ENCODE measurements at regions not wholly inside any gene's neighbourhood (a gene's known extent, or its start where the extent isn't known, plus 50 kb on each side); places are given as distances from the start of the nearest gene placed in this dataset.
"Not testable (repeated sequence)": the region's sequence is repeated elsewhere in the genome, so short reads cannot be mapped to it uniquely, and the experiment has no call there.

DNA sequence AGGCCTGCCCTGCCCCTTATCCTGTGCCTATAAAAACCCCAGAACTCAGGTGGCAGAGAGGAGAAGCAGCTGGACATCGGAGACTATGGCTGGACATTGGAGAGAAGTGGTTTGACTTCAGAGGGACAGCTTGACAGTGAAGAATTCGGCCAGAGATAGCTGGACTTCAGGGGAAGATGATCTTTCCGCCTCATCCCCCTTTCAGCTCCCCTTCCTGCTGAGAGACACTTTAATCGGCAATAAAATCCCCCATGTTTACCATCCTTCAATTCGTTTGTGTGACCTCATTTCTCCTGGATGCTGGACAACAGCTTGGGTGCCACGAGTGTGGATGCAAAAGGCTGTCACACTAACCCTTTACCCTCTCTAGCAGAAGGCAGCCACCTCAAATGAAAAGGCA, 134.1 kb upstream of the TUT7 start:
- no peak for DNase-seq (ENCODE audit: low spot score)

DNA sequence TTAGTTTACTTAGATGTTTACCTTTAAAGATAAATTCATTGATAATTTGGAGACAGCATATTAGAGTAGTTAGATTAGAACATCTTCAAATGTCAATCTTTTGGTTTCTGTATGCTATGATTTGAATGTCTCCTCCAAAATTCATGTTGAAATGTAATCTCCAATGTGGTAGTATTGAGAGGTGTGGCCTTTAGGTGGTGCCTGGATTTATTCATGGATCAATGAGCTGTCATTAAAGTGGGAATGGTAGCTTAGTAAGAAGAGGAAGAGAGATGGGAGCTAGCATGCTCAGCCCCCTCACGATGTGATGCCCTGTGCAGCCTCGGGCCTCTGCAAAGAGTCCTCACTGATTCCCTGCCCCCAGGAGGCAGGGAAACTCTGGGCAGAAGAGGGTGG, 133.6 kb upstream of the TUT7 start:
- no peak for DNase-seq (ENCODE audit: low spot score)

DNA sequence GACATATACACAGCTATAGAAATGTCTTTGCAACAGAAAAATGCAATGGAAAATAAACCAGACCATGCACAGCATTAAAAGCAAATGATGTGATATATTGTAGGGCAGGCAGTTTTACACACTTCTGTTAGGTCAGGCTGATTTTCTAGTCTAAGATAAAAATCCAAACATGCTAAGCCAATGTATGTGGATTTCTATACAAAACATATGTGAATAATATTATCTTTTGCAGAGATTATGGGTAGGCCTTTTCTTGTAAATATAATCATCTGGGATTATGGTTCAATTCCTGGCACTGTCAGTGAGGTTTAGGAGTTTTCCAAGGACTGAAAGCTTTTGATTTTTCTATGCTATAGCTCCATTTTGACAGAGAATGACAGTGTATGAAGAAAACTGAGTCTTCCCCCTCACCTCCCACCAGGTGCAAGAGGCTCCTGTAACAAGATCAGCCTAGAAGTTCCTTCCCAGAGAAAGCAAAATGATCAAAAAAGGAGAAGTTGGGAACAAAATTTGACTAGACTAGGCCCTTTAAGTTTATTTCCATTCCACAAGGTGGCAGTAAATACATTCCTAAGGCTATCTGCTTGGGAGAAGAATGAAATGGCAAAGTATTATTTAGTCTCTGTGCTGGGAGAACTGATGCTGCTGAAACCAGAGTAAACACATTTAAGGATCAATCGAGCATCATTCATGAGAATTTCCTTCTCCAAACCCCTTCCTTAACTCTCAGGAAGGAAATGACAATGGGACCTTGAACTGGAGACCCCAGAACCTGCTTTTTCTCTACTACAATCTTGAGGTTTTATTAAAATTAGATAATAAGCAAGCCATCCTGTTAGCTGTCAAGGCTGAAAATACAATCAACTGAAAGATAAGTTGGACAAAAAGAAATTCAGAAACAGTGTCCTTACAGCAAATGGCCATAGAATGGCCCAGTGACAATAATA, 133.0 kb upstream of the TUT7 start:
- DNase-seq (ENCODE audit: low spot score): peak; percentile 78

DNA sequence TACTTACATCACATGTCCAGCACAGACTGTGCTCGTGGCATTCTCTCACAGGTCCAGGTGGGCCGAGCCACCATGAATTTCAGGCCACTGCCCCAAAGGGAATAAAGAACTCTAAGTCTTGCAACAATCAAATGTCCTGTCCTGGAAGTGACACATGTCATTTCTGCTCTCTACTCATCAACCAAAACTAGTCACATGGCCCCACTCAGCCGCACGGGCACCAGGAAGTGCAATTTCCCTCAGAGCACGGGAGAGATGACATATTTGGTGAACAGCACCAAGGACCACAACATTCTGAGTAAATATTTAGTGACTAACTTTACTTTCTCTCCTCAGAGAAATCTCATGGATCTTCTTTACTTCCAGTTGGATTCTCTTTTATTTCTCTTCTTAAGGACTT, 131.1 kb upstream of the TUT7 start:
- no peak for DNase-seq (ENCODE audit: low spot score)

DNA sequence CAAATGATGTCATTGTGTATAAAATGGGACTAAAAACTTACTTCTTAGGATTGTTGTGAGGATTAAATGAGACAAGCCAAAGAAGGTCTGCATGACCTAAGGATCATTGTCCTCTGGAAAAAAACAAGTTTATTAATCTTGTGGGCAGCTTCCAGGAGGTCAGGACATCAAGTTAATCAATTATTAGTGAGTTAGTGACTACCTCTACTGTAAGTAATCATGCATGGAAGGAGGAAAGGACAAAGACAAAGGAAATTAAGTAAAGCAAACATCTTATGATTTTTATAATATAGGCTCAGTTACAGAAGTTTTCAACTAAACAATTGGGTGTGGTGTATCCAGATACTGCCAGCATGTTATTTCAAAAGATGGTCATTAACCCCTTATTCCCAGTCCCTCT, 129.3 kb upstream of the TUT7 start:
- no peak for DNase-seq (ENCODE audit: low spot score)

DNA sequence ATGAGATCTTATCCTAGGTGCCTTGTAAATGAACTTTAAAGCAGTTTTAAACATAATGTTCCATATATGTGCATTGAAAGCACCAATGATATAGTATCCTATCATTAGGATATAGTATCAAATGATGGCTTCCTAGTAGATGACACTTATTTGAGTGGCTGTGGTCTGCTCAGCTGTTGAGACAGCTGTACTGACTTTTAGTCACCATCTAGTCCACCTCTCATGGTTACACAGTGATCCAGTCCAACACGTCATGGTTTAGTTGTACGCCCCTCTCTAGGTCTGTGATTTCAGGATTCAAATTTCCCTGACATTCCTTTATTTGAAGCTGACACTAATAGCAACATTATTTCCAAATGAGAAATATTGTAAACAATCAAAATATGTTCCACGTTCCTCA, 127.3 kb upstream of the TUT7 start:
- no peak for DNase-seq (ENCODE audit: low spot score)

DNA sequence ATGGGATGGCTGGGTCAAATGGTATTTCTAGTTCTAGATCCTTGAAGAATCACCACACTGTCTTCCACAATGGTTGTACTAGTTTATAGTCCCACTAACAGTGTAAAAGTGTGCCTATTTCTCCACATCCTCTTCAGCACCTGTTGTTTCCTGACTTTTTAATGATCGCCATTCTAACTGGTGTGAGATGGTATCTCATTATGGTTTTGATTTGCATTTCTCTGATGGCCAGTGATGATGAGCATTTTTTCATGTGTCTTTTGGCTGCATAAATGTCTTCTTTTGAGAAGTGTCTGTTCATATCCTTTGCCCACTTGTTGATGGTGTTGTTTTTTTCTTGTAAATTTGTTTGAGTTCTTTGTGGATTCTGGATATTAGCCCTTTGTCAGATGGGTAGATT, 121.0 kb upstream of the TUT7 start:
- not testable (repeated sequence) for DNase-seq (ENCODE audit: low spot score)

DNA sequence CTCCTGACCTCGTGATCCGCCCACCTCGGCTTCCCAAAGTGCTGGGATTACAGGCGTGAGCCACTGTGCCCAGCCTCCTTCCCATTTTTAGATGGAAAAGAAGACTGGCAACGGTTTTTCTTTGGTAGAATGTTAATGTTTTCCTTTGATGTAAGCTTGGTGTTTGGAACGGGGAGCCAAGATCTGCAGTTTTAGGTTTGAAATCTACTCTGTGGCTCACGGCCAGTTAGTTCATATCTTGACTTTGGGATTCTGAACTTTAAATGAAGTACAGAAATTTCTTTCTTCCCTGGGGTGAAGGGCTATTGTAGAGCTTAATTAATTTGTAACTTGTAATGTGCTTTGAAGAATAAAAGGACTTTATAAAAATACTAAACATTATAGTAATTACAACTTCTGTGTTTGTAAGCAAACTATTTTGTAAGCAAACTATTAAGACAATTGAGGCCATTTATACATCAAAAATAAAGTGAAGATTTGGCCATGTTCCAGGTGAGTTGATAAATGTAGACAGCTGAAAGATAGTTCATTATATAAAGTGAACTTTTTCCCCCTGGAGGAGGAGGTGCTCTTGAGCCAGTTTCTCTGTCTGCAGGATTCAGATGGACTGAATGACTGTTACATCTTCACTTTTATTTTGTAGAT, 117.1 kb upstream of the TUT7 start:
- no peak for DNase-seq (ENCODE audit: low spot score)

DNA sequence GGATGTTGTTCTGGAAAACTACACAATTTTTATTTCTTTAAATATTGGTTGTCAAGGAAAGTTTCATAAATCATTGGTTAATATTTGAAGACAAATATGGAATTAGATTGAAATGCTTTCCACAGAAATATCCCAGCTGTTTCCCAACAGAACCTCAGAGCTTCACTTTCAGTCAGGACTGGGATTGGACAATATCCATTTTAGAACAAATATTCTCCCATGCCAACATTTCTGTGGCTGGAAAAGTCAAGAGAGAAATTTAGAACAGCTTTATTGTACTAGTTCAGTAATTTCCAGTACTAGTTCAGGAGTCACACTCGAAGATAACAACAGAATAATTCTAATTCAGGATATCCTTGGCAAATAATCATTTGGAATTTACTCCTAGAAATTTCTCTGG, 116.1 kb upstream of the TUT7 start:
- no peak for DNase-seq (ENCODE audit: low spot score)

DNA sequence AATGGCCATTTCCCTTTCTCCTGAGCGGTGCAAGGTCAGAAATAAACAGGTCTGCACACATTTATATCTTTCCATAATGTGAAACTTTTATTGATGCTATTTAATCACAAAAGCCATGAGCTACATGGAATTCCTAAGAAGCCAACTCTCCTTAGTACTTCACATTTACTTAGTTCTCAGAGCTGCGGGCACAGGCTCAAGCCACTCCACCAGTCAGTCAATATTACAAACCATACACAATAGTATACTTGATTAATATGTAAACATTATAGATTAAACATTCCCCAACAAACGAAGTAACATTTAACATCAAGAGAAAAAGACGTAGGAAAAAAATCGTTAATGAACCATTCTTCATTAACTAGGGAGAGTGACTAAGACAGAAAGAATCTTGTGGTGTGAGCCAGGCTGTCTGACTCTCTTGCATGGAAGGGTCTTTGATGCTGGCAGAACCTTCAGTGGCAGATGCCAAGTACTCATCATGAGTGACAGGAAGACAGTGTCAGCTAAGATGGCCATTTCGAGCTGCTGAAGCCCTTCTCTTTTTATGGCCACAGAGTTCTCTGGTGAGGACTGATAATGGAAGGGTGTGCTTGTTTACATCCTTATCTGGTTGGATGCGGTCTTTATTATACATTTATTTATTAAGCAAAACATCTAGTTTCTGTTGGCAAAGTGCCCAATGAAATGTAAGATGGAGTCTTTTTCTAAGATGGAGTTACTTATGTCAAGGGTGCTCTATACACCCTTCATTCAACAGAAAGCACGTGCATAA, 115.5 kb upstream of the TUT7 start:
- DNase-seq (ENCODE audit: low spot score): no peak

DNA sequence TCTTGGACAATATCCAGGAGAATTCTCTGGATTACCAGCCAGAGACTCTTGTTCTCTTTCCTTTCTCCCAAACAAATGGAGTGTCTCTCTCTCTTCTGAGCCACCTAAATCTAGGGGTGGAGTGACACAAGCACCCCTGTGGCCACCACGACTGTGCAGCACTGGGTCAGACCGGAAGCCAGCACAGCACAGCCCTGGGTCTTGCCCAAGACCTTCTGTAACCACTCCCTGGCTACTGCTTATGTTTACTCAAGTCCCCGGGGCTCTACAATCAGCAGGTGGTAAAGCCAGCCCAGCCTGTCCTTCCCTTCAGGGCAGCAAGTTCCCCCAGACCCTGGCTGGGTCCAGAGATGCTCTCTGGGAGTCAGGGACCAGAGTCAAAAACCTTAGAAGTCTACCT, 110.0 kb upstream of the TUT7 start:
- DNase-seq (ENCODE audit: low spot score): no peak

DNA sequence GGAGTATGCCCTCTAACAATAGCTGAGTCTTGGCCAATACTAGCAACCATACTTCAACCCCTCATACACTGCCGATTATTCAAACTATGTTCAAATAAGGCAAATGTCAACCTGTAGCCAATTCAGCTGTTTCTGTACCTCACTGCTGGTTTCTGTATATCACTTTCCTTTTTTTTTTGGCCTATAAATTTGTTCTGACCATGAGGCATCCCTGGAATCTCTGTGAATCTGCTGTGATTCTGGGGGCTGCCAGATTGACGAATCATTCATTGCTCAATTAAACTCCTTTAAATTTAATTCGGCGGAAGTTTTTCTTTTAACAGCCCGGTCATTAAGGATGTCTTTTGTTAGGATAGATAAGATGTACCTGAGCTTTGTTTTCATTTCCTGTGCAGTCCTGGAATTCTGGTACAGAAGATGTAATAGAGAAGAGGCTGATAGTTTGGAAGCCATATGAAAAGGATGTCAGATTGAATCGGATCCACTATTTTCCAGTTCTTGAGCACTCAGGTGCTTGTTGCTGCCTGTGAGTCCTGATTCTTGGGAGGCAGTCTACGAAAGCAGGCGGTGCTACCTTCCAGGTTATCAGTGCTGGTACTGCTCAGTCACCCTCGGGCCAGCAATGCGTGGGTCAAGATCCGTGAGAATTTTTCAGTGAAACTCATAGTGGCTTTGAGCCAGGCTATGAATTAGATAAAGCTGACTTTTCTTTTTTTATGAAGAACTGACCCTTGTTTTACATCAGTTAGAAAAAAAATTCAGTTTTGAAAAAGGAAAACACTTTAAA, 106.2 kb upstream of the TUT7 start:
- DNase-seq (ENCODE audit: low spot score): no peak

DNA sequence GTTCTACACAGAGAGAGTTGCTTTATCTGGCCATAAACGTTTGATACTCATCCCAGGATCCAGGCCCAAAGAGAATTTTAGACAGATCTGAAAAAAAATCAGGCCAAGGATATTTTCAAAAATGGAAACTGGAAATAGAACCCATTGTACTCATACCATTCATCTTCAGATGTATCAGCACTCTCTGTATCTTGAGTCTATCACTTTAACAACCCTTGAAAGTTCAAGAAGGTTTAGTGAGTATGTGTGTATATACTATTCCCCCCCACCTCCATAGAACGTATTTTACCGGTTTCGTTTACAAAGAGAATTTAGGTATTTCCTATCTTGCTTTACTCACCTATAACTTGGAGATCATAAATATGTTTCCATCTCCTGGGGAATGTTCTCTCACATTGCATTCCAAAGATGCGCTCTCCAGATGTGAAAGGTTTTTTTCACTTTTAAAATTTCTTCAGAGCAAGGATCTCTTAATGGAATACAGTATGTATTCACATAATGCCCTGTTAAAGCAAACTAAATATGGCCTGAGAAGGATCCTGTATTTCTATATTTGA, 105.5 kb upstream of the TUT7 start:
- no peak for DNase-seq (ENCODE audit: low spot score)

DNA sequence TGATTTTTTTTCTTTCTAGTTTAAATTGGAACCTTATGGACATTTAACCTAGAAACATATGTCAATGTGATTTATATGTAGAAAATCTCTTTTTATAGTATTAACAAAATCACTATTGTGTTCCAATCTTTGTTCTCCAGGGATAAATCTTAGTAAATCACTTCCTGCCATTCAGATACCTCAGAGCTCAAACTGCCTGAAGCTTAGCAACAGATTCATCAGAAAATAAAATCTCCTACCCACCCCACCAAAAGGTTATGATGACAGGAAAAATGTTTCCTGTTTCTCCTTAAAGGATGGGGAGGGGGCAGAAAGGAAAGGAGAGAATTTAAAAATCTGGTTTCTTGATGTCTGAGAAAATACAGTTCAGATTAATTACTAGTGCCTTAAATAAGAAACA, 105.0 kb upstream of the TUT7 start:
- no peak for DNase-seq (ENCODE audit: low spot score)

DNA sequence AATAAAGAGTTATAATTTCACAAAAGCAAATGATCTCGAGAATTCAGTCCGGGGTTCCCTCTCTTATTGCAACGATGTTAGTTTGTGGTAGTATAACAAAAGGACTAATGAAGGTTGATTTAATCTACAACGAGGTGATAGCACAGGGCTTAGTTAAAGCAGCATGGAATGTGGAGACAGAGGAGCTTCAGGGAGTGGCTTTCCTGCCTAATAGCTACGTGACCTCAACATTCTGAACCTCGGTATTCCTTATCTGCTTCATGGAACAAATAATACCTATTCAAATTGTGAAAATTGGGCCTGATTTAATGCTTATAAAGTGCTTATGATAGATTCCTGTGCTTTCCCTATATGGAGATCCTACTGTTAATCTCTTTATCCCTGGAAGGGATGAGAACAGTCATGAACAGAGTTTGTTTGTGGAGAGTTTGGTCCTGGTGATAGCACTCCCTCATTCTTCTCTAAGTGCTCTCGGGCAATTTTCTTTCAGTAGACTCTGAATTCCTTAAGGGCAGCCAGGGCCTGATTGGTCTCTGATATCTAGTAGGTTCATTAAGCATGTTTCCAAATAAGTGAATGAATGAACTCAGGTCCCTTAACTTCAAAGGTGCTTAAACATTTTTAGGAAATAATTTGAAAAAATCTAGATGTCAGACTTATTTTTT, 104.1 kb upstream of the TUT7 start:
- DNase-seq (ENCODE audit: low spot score): no peak

DNA sequence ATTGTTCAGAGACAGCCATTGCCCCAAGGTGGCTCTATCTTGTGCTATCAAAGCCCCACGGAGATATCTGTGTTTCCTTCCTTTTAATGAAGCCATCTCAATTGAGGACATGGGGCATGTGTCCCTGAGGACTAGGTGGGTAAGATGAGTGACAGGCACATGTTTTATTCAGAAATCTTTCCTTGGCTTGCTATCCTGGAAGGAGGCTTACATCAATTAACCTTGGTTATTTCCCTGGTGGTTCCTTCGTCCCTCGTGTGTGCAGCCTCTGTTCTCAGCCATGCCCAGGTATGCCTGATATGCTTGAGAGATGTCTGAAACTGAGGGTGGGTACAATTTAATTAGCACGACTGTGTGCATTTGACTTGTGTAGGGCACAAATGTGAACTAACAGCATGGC, 102.2 kb upstream of the TUT7 start:
- DNase-seq (ENCODE audit: low spot score): no peak

DNA sequence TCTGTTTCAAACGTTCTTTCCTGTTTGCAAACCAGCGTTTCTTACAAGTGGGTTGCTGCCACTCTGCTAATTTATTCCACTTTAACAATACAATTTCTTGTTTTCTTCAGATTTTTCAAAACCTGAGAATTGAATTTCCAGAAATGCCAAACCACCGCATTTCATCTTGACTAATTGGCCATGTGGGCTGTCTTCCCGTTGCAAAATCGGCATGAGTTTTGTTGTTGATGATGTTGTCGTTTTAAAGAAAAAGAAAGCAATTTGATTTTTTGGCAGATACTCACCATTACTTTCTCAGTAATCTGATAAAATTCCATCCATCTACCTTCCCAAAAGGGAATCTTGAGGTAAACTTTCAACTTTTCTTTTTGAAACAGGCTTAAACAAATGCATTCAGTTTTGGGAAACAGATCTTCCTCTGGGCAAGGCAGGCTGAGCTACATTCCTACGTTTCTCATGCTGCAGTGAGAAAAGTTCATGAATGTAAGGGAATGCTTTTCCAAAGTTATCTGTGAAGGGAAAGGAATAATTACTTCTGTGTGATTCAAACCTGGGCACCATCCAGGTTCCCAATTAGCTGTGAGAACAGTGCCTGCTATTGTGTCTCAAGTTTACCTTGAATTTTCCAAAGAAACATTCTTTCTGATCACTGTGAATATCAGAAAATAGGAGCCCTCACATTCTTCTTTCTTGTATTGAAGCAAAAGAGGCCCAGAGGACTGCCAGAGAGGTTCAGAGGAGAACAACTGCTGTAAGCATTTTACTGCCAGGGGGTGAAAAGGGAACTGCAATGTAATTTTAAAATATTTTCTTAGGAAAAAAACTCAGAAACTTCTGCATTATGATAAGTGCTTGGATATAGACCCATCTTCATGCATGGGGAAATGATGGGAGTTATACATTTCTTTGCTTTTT, 100.7 kb upstream of the TUT7 start:
- DNase-seq (ENCODE audit: low spot score): no peak

DNA sequence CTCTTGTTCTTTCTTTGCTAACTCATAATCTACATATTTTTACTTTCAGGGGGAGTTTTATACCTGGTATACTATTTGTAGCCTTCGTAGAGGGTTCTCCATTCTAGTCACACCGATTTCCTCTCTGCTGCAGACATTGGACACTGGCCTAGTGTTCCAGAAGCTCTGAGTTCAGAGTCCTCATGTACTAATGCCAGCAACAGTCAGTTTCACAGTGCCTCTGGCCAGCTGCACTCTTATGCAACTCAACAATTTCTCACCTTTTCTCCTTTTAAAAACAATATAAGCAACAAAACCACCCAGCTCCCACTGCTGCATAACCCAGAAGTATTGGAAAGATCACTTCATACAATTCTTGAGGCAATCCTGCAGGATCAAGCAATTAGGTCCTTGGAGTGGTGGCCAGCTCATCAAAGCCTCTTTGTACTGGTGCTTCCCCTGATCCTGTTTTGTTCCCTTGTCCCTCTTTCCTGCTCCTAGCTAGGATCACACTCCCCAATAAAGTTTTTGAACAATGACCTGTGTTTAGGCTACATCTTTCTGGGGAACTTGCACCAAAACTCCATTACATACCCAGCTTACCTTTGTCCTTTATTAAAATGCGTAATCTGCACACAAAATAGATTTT, 98.1 kb upstream of the TUT7 start:
- no peak for DNase-seq (ENCODE audit: low spot score)

DNA sequence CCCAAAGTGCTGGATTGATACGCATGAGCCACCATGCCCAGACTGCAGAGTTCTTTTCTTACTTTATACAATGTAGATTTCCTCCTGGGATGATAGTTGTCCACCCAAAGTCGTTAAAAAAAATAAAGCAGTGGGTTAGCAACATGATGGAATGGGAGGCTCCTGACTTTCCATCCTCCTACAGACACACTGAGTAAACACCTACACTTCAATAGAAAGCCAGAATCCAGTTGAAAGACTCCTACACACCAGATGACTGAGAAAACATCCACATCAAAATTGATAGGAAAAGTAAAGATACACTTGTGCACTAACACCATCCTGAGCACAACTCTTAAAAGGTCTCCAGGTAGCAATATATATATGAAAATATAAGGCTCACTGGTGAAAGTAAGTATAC, 95.0 kb upstream of the TUT7 start:
- DNase-seq (ENCODE audit: low spot score): peak; percentile 10

DNA sequence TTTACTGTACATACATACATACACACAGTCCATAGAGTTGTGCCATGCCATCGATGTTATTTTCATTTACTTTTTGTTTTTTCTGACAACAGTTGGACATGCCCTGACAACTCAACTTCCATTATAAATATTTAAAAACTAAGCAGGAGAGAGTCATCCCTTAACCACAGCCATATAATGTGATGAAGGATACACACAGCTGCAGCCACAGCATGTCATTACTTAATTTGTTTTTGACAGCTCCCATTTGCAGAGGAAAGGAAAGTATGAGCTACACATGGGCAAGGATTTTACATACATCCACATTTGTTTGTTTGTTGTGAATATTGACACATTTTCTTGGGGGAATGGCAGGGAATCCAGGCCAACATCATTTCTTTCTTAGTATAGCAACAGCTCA, 91.5 kb upstream of the TUT7 start:
- DNase-seq (ENCODE audit: low spot score): no peak
